Fibroblast of mammary gland (primary cell): ENCODE measurements at regions not wholly inside any gene's neighbourhood (a gene's known extent, or its start where the extent isn't known, plus 50 kb on each side); places are given as distances from the start of the nearest gene placed in this dataset.

Source experiments
- DNase-seq: peaks from one replicate; pipeline ENCODE4 v3.0.0-alpha.2; 2010; ENCODE audit warnings: low read depth
- H3K4me3 ChIP-seq: 2 replicates; pipeline ENCODE4 v1.5.1; 2011; ENCODE audit warnings: low read depth, mild to moderate bottlenecking, low read length, moderate library complexity; ENCODE audit not compliant: control insufficient read depth
- CTCF ChIP-seq: conservative IDR thresholded peaks from 2 replicates; pipeline ENCODE4 v1.5.1; 2011; ENCODE audit warnings: low read depth, low read length, inconsistent platforms; ENCODE audit not compliant: control insufficient read depth, insufficient read depth

- DNase-seq: no peak
- TF ChIP-seq CTCF: no peak
- H3K4me3 ChIP-seq: no peak overlapping the region
Measured at GRCh38 chr5:87054821-87055220, 212.9 kb upstream of the RASA1 start.

- DNase-seq: peak; percentile 54
- no peak overlapping the region for H3K4me3 ChIP-seq
- TF ChIP-seq CTCF: no peak
Measured at GRCh38 chr5:87061046-87061445, 206.6 kb upstream of the RASA1 start.

GRCh38 chr5:87069311-87069710 is 198.4 kb upstream of the RASA1 start:
- no peak overlapping the region for H3K4me3 ChIP-seq
- no peak for TF ChIP-seq CTCF
- DNase-seq: no peak

- no peak overlapping the region for H3K4me3 ChIP-seq
- TF ChIP-seq CTCF: peak; percentile 69
- DNase-seq: peak; percentile 75
Measured at GRCh38 chr5:87069974-87070608, 197.6 kb upstream of the RASA1 start.

GRCh38 chr5:87074072-87074471 is 193.6 kb upstream of the RASA1 start:
- no peak for DNase-seq
- TF ChIP-seq CTCF: no peak
- no peak overlapping the region for H3K4me3 ChIP-seq

- no peak for TF ChIP-seq CTCF
- H3K4me3 ChIP-seq: no peak overlapping the region
- no peak for DNase-seq
Measured at GRCh38 chr5:87074934-87075541, 192.6 kb upstream of the RASA1 start.
